Endothelial cell of umbilical vein (primary cell): ENCODE measurements at regions not wholly inside any gene's neighbourhood (a gene's known extent, or its start where the extent isn't known, plus 50 kb on each side); places are given as distances from the start of the nearest gene placed in this dataset.

Experiments
- BruUV-seq: library from RNA; stranded (reverse); fragments of 400-500 nt; replicated peaks from 2 replicates; lab custom pipeline; 2021; lab: Mats Ljungman, UMichigan
- CTCF ChIA-PET: fragments of 300-600, 350-600 bp; sonication (Branson Sonifier 250); formaldehyde crosslinking; loops from one replicate; lab custom pipeline; 2021; ENCODE audit warnings: antibody characterized with exemption, inconsistent platforms; lab: Charles Lee
- POLR2A ChIA-PET: fragments of 300-600, 350-600 bp; sonication (Branson Sonifier 250); formaldehyde crosslinking; loops from one replicate; lab custom pipeline; 2021; ENCODE audit warnings: antibody characterized with exemption, inconsistent platforms; lab: Charles Lee
- DNase-seq: peaks from one replicate; pipeline ENCODE4 v3.0.0-alpha.2; 2011; ENCODE audit warnings: low read depth, low spot score
- FAIRE-seq: peaks from 2 replicates; lab custom pipeline; 2011; peaks lifted over from hg19 to GRCh38; lab: Jason Lieb, UNC
- H2AFZ ChIP-seq: 2 replicates; pipeline ENCODE4 v1.6.0; 2012; ENCODE audit warnings: low read depth, low read length, control low read depth, inconsistent platforms
- H3K27ac ChIP-seq: 2 replicates; pipeline ENCODE4 v1.5.1; 2011; ENCODE audit warnings: low read depth, mild to moderate bottlenecking, control low read depth, low read length, moderate library complexity; ENCODE audit not compliant: insufficient read depth
- H3K27me3 ChIP-seq, 2 experiments: 2 replicates each; pipeline versions ENCODE4 v1.6.0 to v1.6.1; 2011; ENCODE audit warnings: low read length in 2 of 2, mixed read lengths in 1 of 2; ENCODE audit not compliant: control insufficient read depth in 2 of 2, insufficient read depth in 2 of 2
- H3K36me3 ChIP-seq, 2 experiments: 2 replicates in 1 of 2; 3 replicates in 1 of 2; pipeline ENCODE4 v1.5.1; 2011; ENCODE audit warnings: low read length in 2 of 2, mild to moderate bottlenecking in 1 of 2, moderate library complexity in 1 of 2; ENCODE audit not compliant: control insufficient read depth in 2 of 2, insufficient read depth in 2 of 2; ENCODE audit errors: extremely low read depth in 1 of 2
- H3K4me1 ChIP-seq: 3 replicates; pipeline ENCODE4 v1.5.1; 2011; ENCODE audit warnings: mild to moderate bottlenecking, low read length; ENCODE audit not compliant: control insufficient read depth, insufficient read depth; ENCODE audit errors: extremely low read depth
- H3K4me2 ChIP-seq: 2 replicates; pipeline ENCODE4 v1.6.1; 2011; ENCODE audit warnings: low read length, control low read depth, mixed read lengths; ENCODE audit not compliant: insufficient read depth
- H3K4me3 ChIP-seq, 3 experiments: fragments of 200-600 bp in 1 of 3; sonication (generic), shearing (Covaris generic) in 1 of 3; replicated peaks in 1 of 3; 2 replicates each; pipeline ENCODE4 v1.5.1; 2011 to 2016; ENCODE audit warnings: control low read depth in 3 of 3, low read length in 3 of 3, mild to moderate bottlenecking in 2 of 3, inconsistent platforms in 1 of 3, low read depth in 1 of 3, moderate library complexity in 1 of 3; ENCODE audit not compliant: insufficient read depth in 1 of 3
- H3K79me2 ChIP-seq: 2 replicates; pipeline ENCODE4 v1.6.0; 2012; ENCODE audit warnings: low read length, inconsistent platforms; ENCODE audit not compliant: control insufficient read depth, insufficient read depth
- H3K9ac ChIP-seq: replicated peaks from 2 replicates; pipeline ENCODE3; 2011; ENCODE audit warnings: low read length, control low read depth; ENCODE audit not compliant: insufficient read depth; ENCODE audit errors: extremely low read depth
- H3K9me1 ChIP-seq: replicated peaks from 3 replicates; pipeline ENCODE4 v1.6.0; 2011; ENCODE audit warnings: mild to moderate bottlenecking, low read length; ENCODE audit not compliant: control insufficient read depth, insufficient read depth; ENCODE audit errors: extremely low read depth
- H3K9me3 ChIP-seq: replicated peaks from 2 replicates; pipeline ENCODE4 v1.5.1; 2012; ENCODE audit warnings: low read length, inconsistent platforms; ENCODE audit not compliant: control insufficient read depth, insufficient read depth
- H4K20me1 ChIP-seq: replicated peaks from 2 replicates; pipeline ENCODE3; 2011; ENCODE audit warnings: mild to moderate bottlenecking, low read length; ENCODE audit not compliant: control insufficient read depth, insufficient read depth; ENCODE audit errors: extremely low read depth
- CTCF ChIP-seq, 2 donors: IDR thresholded peaks; 1 replicate in 1 of 2; 2 replicates in 1 of 2; pipeline ENCODE4 v1.5.1; 2011; ENCODE audit warnings: low read length in 2 of 2, mild to moderate bottlenecking in 2 of 2, moderate library complexity in 2 of 2, control low read depth in 1 of 2, inconsistent platforms in 1 of 2, low read depth in 1 of 2; ENCODE audit not compliant: insufficient read depth in 1 of 2; ENCODE audit errors: extremely low read depth in 1 of 2
- EZH2 ChIP-seq: IDR thresholded peaks from 2 replicates; pipeline ENCODE4 v1.6.1; 2012; ENCODE audit warnings: borderline replicate concordance, low read depth, mild to moderate bottlenecking, moderate library complexity, low read length, inconsistent platforms; ENCODE audit not compliant: severe bottlenecking
- FOS ChIP-seq: IDR thresholded peaks from 2 replicates; pipeline ENCODE4 v1.6.1; 2011; ENCODE audit warnings: mild to moderate bottlenecking, low read length, moderate library complexity, borderline replicate concordance; ENCODE audit not compliant: insufficient read depth
- GATA2 ChIP-seq: IDR thresholded peaks from 2 replicates; pipeline ENCODE4 v1.7.0; 2011; ENCODE audit warnings: low read depth, mild to moderate bottlenecking, moderate library complexity, mixed read lengths, low read length; ENCODE audit not compliant: insufficient read length, insufficient read depth
- JUN ChIP-seq: IDR thresholded peaks from 2 replicates; pipeline ENCODE4 v1.6.1; 2011; ENCODE audit warnings: borderline replicate concordance, low read depth; ENCODE audit not compliant: insufficient read length, insufficient read depth
- MAX ChIP-seq: IDR thresholded peaks from 2 replicates; pipeline ENCODE4 v1.6.1; 2011; ENCODE audit not compliant: insufficient read depth, insufficient read length
- MYC ChIP-seq: IDR thresholded peaks from one replicate; pipeline ENCODE4 v1.6.1; 2011; ENCODE audit warnings: mild to moderate bottlenecking, low read depth, low read length
- POLR2A ChIP-seq: IDR thresholded peaks from 2 replicates; pipeline ENCODE4 v1.6.1; 2012; ENCODE audit warnings: low read depth, mild to moderate bottlenecking, control low read depth, low read length
- POLR2AphosphoS5 ChIP-seq: IDR thresholded peaks from 2 replicates; pipeline ENCODE4 v1.6.1; 2012; ENCODE audit warnings: low read depth, mild to moderate bottlenecking, control low read depth, low read length, moderate library complexity; ENCODE audit not compliant: insufficient read depth
- dilution Hi-C: fragments of 300-500 bp; cut with MboI; formaldehyde crosslinking; loops from one replicate; pipeline ENCODE4 v1.15.0; 2019; ENCODE audit warnings: low sequenced_read_pairs; ENCODE audit not compliant: extremely low pct_ligation_motif_present
- intact Hi-C: fragments of 100-400 bp; cut with micrococcal nuclease; formaldehyde crosslinking; loops from one replicate; pipeline ENCODE4 v1.10.0; 2022

GRCh38 chr12:92041742-92042141 is 103.9 kb downstream of the BTG1 start:
- Histone ChIP-seq H2AFZ (peak overlapping the region; percentile 75), H4K20me1 (no peaks in the 10 kb centered on the region), H3K79me2 (no peaks in the 10 kb centered on the region), H3K4me3 (no peak overlapping the region), H3K9me1 (no peaks in the 10 kb centered on the region), H3K36me3 (no peaks in the 10 kb centered on the region), H3K9me3 (no peaks in the 10 kb centered on the region), H3K4me2 (no peak overlapping the region), H3K27ac (no peak overlapping the region), H3K27me3 (no peaks in the 10 kb centered on the region), H3K9ac (no peak overlapping the region), H3K4me1 (peaks cover 4% of the 10 kb centered on the region)
- dilution Hi-C loops, result no loop called here
- intact Hi-C loops, result no loop called here
- peak; percentile 14 for DNase-seq
- ChIA-PET CTCF (interaction anchor here (0.8 to 1.4 kb wide), 5 partner anchors 10 to 659 kb away, joined by 3 to 4 read pairs (median 3); no protein-coding TSS in a partner anchor), POLR2A (no interaction called here)
- no TSS peak for BruUV-seq
- TF ChIP-seq FOS (peak; percentile 8), POLR2AphosphoS5 (no peak)
- peak; percentile 81 for FAIRE-seq

GRCh38 chr12:92039046-92039445 is 106.6 kb downstream of the BTG1 start:
- POLR2A ChIA-PET, result interaction anchor here (1.2 kb wide), 1 partner anchor 9 kb away, joined by 3 read pairs; no protein-coding TSS in a partner anchor
- CTCF ChIA-PET, result no interaction called here
- H3K9me1 ChIP-seq, result no peaks in the 10 kb centered on the region
- no TSS peak for BruUV-seq
- no peak overlapping the region for H3K27ac ChIP-seq
- intact Hi-C loops, result no loop called here
- dilution Hi-C loops, result no loop called here
- H2AFZ ChIP-seq, result no peak overlapping the region
- no peaks in the 10 kb centered on the region for H3K79me2 ChIP-seq
- no peak overlapping the region for H3K9ac ChIP-seq
- DNase-seq, result no peak
- H3K4me3 ChIP-seq, result no peak overlapping the region
- H3K27me3 ChIP-seq, result no peaks in the 10 kb centered on the region
- H4K20me1 ChIP-seq, result no peaks in the 10 kb centered on the region
- TF ChIP-seq POLR2AphosphoS5 (no peak), FOS (no peak), POLR2A (no peak), MAX (no peak), MYC (no peak), EZH2 (no peak), CTCF (IDR thresholded peaks at IDR 0.05; ENCODE audit: extremely low read depth in 1 of 2, insufficient read depth in 1 of 2, low read depth in 1 of 2, low read length in 2 of 2) (no peak), JUN (no peak), GATA2 (no peak)
- no peaks in the 10 kb centered on the region for H3K36me3 ChIP-seq
- FAIRE-seq, result no peak
- no peaks in the 10 kb centered on the region for H3K9me3 ChIP-seq
- H3K4me2 ChIP-seq, result no peak overlapping the region
- peaks cover 21% of the 10 kb centered on the region for H3K4me1 ChIP-seq
